Activated T-helper 1 cell treated with anti-CD3 and anti-CD28 coated beads, Interleukin-12 subunit alpha, Interleukin-12 subunit beta, Interleukin-2, Interleukin-4 antibody, amounts not matched to agents 30 ng/mL and 10 ng/mL and 1 ng/mL, durations not matched to agents 14 hours and 24 hours and 36 hours (primary cell): ENCODE measurements at regions not wholly inside any gene's neighbourhood (a gene's known extent, or its start where the extent isn't known, plus 50 kb on each side); places are given as distances from the start of the nearest gene placed in this dataset.

Source experiments
- DNase-seq: peaks from one replicate; pipeline ENCODE4 v3.0.0; 2021; ENCODE audit warnings: low spot score
- H3K27ac Mint-ChIP-seq: one replicate; pipeline ENCODE4 v1.8.0; 2021; ENCODE audit warnings: mild to moderate bottlenecking, mixed read lengths
- H3K27me3 Mint-ChIP-seq: one replicate; pipeline ENCODE4 v1.8.0; 2022; ENCODE audit warnings: mild to moderate bottlenecking, moderate library complexity, mixed read lengths; ENCODE audit not compliant: insufficient read depth
- H3K36me3 Mint-ChIP-seq: one replicate; pipeline ENCODE4 v1.8.0; 2021; ENCODE audit warnings: low read depth, mixed read lengths
- H3K4me1 Mint-ChIP-seq: one replicate; pipeline ENCODE4 v1.8.0; 2021; ENCODE audit warnings: low read depth, mixed read lengths
- H3K4me3 Mint-ChIP-seq: one replicate; pipeline ENCODE4 v1.8.0; 2021; ENCODE audit warnings: mild to moderate bottlenecking, moderate library complexity, mixed read lengths
- H3K9me3 Mint-ChIP-seq: one replicate; pipeline ENCODE4 v1.8.0; 2021; ENCODE audit warnings: mixed read lengths
- intact Hi-C: fragments of 100-400 bp; cut with micrococcal nuclease; formaldehyde crosslinking; loops from one replicate; pipeline ENCODE4 v1.15.1; 2024

DNA sequence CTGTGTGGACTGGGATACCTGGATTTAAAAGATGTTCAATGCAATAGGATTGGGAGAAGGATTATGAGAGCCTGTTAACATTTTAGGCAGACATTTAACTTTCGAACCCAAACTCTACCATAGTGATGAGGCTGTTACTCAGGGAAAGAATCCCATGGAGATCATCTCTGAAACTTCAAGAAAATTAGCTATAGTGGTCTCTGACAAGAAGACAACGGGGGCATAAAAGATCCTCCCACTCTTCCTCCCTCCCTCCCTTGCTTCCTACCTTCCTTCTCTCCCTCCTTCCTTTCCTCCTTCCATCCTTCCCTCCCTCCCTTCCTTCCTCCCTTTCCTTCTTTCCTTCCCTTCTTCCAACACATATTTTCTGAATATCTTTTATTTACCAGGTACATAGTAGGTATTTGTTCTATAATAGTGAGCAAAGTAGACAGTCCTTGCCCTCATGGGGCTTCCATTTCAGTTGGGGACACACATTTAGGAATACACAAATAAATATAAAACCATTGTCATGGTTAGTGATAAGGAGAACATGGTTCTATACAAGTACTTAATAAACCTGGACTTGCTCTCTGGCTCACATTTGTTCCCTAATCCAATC, 143.2 kb downstream of the ATP6V1G3 start:
- Mint-ChIP-seq H3K27me3 (peaks cover 9% of the 10 kb centered on the region), H3K4me3 (no peak overlapping the region), H3K27ac (no peak overlapping the region), H3K36me3 (no peaks in the 10 kb centered on the region), H3K9me3 (no peaks in the 10 kb centered on the region), H3K4me1 (no peaks in the 10 kb centered on the region)
- no peak for DNase-seq
- intact Hi-C loops: no loop called here

DNA sequence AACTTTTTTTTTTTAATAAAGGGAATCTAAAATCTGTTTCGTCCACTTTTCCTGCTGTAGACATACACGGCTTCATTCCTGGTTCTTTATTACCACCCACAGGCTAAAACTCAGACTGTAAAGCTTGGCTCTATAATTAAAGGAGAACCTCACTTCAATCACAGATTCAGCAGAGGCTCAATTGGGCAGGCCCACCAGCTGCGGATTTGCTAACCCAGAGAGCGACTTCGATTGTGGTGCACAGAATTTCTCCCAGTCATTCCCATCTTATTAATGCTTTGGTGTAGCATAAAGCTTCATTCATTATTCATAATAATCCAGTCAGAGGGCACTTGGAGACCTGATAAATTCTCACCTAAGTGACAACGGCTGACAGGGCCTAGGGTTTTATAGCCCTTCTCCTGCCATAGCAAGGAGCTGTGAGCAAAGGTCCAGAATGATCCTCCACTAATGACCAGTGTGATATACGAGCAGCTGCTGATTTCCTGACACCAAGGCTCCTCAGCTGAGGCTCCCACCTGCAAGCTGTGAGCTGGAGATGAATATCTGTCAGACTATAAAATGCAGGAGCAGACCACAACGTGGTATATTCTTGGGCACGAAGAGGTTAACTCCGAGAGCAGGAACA, 149.0 kb downstream of the ATP6V1G3 start:
- DNase-seq: no peak
- peaks cover 2% of the 10 kb centered on the region for H3K27me3 Mint-ChIP-seq
- no peaks in the 10 kb centered on the region for H3K4me1 Mint-ChIP-seq
- H3K4me3 Mint-ChIP-seq: no peak overlapping the region
- no peak overlapping the region for H3K27ac Mint-ChIP-seq
- intact Hi-C loops: no loop called here
- no peaks in the 10 kb centered on the region for H3K9me3 Mint-ChIP-seq
- no peaks in the 10 kb centered on the region for H3K36me3 Mint-ChIP-seq

DNA sequence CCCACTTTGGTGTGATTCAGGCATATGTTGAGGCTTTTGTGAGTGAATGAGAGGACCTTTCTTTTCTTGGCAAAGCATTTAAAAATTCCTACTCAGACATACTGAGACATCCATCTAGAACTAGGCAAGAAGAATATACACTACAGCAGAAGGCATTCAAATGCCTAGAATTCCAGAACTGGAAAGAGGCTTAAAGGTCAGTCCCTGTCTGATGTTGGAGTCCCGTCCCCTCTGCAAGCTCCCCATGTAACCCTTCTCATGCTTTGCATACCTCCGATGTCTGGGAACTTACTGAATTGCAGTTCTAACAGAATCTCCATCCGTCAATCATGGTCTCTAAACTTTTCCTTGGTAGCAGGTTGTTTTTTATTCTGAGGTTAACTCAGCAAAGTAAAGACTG, 152.9 kb downstream of the ATP6V1G3 start:
- DNase-seq: no peak
- H3K9me3 Mint-ChIP-seq: no peaks in the 10 kb centered on the region
- H3K4me1 Mint-ChIP-seq: no peaks in the 10 kb centered on the region
- peaks cover 4% of the 10 kb centered on the region for H3K27me3 Mint-ChIP-seq
- H3K27ac Mint-ChIP-seq: no peak overlapping the region
- H3K36me3 Mint-ChIP-seq: no peaks in the 10 kb centered on the region
- intact Hi-C loops: no loop called here
- no peak overlapping the region for H3K4me3 Mint-ChIP-seq

DNA sequence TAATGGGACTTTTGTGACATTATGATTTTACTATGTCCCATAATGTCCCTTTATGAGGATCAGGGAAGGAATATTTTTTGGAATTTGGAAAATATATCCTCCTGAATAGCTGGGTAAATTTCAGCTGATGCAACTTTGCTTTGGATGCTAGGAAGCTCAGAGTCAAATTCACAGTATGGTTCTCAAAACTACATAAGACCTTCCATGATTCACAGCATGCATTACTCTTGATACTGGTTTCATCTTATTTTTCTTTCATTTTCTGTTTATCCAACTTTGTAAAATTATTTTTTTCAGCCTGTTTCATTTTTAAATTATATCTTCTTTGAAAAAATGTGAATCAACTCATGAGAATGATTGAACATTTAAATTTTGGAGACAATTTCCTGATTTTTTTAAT, 160.2 kb downstream of the ATP6V1G3 start:
- DNase-seq: no peak
- Mint-ChIP-seq H3K27ac (no peak overlapping the region), H3K4me3 (no peak overlapping the region), H3K9me3 (peaks cover 11% of the 10 kb centered on the region), H3K36me3 (no peaks in the 10 kb centered on the region), H3K27me3 (peaks cover 2% of the 10 kb centered on the region), H3K4me1 (no peaks in the 10 kb centered on the region)
- intact Hi-C loops: no loop called here

DNA sequence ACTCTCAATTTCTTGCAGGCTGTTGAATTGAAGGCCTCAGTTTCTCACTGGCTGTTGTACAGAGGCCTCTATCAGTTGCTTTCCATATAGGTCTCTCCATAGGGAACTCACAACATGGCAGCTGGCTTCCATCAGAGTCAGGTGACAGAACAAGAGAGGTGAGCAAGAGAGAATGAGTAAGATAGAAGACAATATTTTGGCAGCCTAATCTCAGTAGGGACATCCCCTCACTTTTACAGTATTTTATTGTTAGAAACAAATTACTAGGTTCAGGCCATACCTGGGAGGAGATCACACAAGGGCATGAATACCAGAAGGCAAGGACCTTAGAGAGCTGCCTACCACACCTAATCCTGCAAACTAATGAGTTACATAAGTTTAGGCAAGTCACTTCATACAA, 162.8 kb downstream of the ATP6V1G3 start:
- no peak overlapping the region for H3K4me3 Mint-ChIP-seq
- H3K27ac Mint-ChIP-seq: no peak overlapping the region
- no peaks in the 10 kb centered on the region for H3K4me1 Mint-ChIP-seq
- H3K27me3 Mint-ChIP-seq: no peaks in the 10 kb centered on the region
- no peak for DNase-seq
- peaks cover 18% of the 10 kb centered on the region for H3K9me3 Mint-ChIP-seq
- intact Hi-C loops: no loop called here
- H3K36me3 Mint-ChIP-seq: no peaks in the 10 kb centered on the region

DNA sequence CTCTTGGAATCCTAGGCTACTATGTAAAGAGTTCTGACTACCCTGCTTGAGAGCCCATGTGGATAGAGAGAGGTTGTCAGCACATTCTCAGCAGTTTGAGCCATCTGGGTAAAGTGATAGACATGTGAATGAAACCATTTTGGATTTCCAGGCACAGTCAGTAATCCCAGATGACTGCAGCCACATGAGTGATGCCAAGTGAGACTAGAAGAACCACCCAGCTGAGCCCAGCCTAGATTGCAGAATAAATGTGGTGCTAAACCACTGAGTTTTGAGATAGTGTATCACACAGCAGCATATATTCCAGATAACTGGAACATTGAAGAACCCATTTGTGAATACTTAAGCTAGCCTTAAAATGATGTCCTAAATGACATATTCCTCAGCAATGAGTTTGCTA, 166.2 kb downstream of the ATP6V1G3 start:
- no peak overlapping the region for H3K27ac Mint-ChIP-seq
- no peak overlapping the region for H3K4me3 Mint-ChIP-seq
- H3K4me1 Mint-ChIP-seq: no peaks in the 10 kb centered on the region
- peaks cover 5% of the 10 kb centered on the region for H3K27me3 Mint-ChIP-seq
- no peak for DNase-seq
- intact Hi-C loops: no loop called here
- H3K9me3 Mint-ChIP-seq: peaks cover 27% of the 10 kb centered on the region
- peaks cover 3% of the 10 kb centered on the region for H3K36me3 Mint-ChIP-seq

DNA sequence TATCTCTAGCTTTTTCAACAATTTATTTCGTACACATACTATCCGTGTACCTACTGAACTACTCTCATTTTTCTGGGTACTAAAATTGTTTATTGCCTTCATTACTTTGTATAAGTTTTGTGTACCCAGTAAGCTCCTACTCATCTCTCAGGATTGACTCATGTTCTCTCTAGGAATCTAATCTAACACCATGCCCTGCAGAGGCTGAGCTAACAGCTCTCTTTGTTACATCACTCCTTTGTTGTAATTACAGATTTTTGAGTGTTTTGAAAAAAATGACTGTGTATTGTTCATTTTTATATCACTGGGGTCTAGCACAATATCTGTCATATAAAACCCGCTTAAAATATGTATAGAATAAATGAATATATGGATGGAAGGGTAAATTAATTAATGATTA, 167.1 kb downstream of the ATP6V1G3 start:
- no peak overlapping the region for H3K4me3 Mint-ChIP-seq
- no peak overlapping the region for H3K27ac Mint-ChIP-seq
- peaks cover 5% of the 10 kb centered on the region for H3K27me3 Mint-ChIP-seq
- no peak for DNase-seq
- intact Hi-C loops: no loop called here
- H3K9me3 Mint-ChIP-seq: peaks cover 27% of the 10 kb centered on the region
- no peaks in the 10 kb centered on the region for H3K4me1 Mint-ChIP-seq
- peaks cover 3% of the 10 kb centered on the region for H3K36me3 Mint-ChIP-seq
